Sigmoid colon (tissue), 4 donors: ENCODE measurements at regions not wholly inside any gene's neighbourhood (a gene's known extent, or its start where the extent isn't known, plus 50 kb on each side); places are given as distances from the start of the nearest gene placed in this dataset.

ENCODE experiments used
- EP300 ChIP-seq, 4 donors: sonication (generic); formaldehyde crosslinking; IDR thresholded peaks; one replicate each; pipeline ENCODE4 v1.6.1; 2017; ENCODE audit warnings: antibody characterized with exemption in 4 of 4
- POLR2A ChIP-seq, 2 donors: fragments of 450-650 bp; IDR thresholded peaks; one replicate each; pipeline ENCODE4 v1.6.1; 2016; ENCODE audit warnings: antibody characterized with exemption in 2 of 2, mild to moderate bottlenecking in 2 of 2, moderate library complexity in 2 of 2
- POLR2AphosphoS5 ChIP-seq, 4 donors: sonication (generic); formaldehyde crosslinking; IDR thresholded peaks; one replicate each; pipeline ENCODE4 v1.6.1; 2017; ENCODE audit warnings: antibody characterized with exemption in 4 of 4
- TF ChIP-seq, protein P1 (sequence below), 4 experiments: fragments of 450-650 bp in 3 of 4; fragments of 200-600 bp in 1 of 4; IDR thresholded peaks; one replicate each; pipeline ENCODE4 v1.5.1; 2016 to 2019; ENCODE audit warnings: antibody characterized with exemption in 4 of 4, mild to moderate bottlenecking in 3 of 4, moderate library complexity in 2 of 4

DNA sequence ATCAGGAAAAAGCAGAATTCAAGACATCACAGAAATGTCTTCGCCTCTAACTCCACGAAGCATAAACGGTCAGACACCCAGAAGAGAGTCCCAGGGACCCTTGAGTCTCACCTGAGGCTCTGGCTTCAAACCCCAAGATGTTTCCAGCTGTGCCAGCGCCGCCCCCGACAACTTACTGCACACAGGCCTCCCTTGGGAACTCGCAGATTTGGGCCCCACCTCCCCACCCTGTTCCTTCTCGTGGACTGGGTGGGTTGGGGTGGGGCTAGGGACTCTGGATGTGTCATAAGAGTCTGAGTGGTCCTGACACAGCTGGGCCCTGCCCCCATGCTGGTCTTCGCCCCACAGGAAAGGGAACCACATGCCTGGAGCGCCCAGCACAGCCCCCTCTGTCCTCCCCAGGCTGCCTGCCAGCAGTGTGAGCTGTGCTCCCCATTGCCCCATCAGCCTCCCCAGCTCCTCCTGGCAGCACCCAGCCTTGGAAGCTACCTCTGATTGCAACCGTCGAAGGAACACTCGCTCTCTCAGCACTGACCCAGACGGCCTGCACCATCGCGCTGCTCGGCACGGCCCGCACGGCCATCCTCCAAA lies 147.5 kb downstream of the CRYBB2 start:
- TF ChIP-seq, protein P1, sequence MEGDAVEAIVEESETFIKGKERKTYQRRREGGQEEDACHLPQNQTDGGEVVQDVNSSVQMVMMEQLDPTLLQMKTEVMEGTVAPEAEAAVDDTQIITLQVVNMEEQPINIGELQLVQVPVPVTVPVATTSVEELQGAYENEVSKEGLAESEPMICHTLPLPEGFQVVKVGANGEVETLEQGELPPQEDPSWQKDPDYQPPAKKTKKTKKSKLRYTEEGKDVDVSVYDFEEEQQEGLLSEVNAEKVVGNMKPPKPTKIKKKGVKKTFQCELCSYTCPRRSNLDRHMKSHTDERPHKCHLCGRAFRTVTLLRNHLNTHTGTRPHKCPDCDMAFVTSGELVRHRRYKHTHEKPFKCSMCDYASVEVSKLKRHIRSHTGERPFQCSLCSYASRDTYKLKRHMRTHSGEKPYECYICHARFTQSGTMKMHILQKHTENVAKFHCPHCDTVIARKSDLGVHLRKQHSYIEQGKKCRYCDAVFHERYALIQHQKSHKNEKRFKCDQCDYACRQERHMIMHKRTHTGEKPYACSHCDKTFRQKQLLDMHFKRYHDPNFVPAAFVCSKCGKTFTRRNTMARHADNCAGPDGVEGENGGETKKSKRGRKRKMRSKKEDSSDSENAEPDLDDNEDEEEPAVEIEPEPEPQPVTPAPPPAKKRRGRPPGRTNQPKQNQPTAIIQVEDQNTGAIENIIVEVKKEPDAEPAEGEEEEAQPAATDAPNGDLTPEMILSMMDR (IDR thresholded peaks at IDR 0.05), result no peak
- TF ChIP-seq POLR2A (IDR thresholded peaks at IDR 0.05) (no peak), EP300 (IDR thresholded peaks at IDR 0.05) (no peak), POLR2AphosphoS5 (IDR thresholded peaks at IDR 0.05) (no peak)
